SK-N-SH treated with all-trans-retinoic acid at 6 μM for 48 hours (cell line): ENCODE measurements at regions not wholly inside any gene's neighbourhood (a gene's known extent, or its start where the extent isn't known, plus 50 kb on each side); places are given as distances from the start of the nearest gene placed in this dataset.

Experiments used
- ARNTL ChIP-seq: fragments of 450-650 bp; formaldehyde crosslinking; IDR thresholded peaks from 2 replicates; pipeline ENCODE4 v1.5.0; 2020; ENCODE audit warnings: low read depth, mild to moderate bottlenecking, moderate library complexity, borderline replicate concordance
- BACH2 ChIP-seq: fragments of 250-450 bp; sonication (Bioruptor Pico); IDR thresholded peaks from 2 replicates; pipeline ENCODE4 v1.9.0; 2021; ENCODE audit warnings: mild to moderate bottlenecking, borderline replicate concordance
- CREB5 ChIP-seq: fragments of 250-450 bp; sonication (Bioruptor Pico); IDR thresholded peaks from 2 replicates; pipeline ENCODE4 v1.5.1; 2020; ENCODE audit warnings: low read depth, mild to moderate bottlenecking, moderate library complexity
- GLIS3 ChIP-seq: fragments of 250-450 bp; sonication (Bioruptor Pico); IDR thresholded peaks from 2 replicates; pipeline ENCODE4 v1.5.0; 2020; ENCODE audit warnings: mild to moderate bottlenecking, moderate library complexity
- PATZ1 ChIP-seq: fragments of 250-450 bp; sonication (Bioruptor Pico); IDR thresholded peaks from 2 replicates; pipeline ENCODE4 v1.8.0; 2020; ENCODE audit warnings: mild to moderate bottlenecking, moderate library complexity, borderline replicate concordance
- POU6F1 ChIP-seq: fragments of 250-450 bp; sonication (Bioruptor Pico); IDR thresholded peaks from 2 replicates; pipeline ENCODE4 v1.8.0; 2021; ENCODE audit warnings: low read depth, mild to moderate bottlenecking, moderate library complexity, borderline replicate concordance
- RARB ChIP-seq: fragments of 250-450 bp; sonication (Bioruptor Pico); IDR thresholded peaks from 2 replicates; pipeline ENCODE4 v1.8.0; 2021; ENCODE audit warnings: mild to moderate bottlenecking, moderate library complexity
- SNAI2 ChIP-seq: fragments of 250-450 bp; sonication (Bioruptor Pico); IDR thresholded peaks from 2 replicates; pipeline ENCODE4 v1.5.0; 2020; ENCODE audit warnings: mild to moderate bottlenecking, moderate library complexity
- TOX ChIP-seq: fragments of 250-450 bp; sonication (Bioruptor Pico); IDR thresholded peaks from 2 replicates; pipeline ENCODE4 v1.8.0; 2021; ENCODE audit warnings: mild to moderate bottlenecking, moderate library complexity, borderline replicate concordance
- TSHZ2 ChIP-seq: fragments of 250-450 bp; sonication (Bioruptor Pico); IDR thresholded peaks from 2 replicates; pipeline ENCODE4 v1.5.0; 2020; ENCODE audit warnings: mild to moderate bottlenecking, moderate library complexity
- ZFP3 ChIP-seq: fragments of 250-450 bp; sonication (Bioruptor Pico); IDR thresholded peaks from 2 replicates; pipeline ENCODE4 v1.5.0; 2020; ENCODE audit warnings: mild to moderate bottlenecking, moderate library complexity
- ZFP30 ChIP-seq: fragments of 450-650 bp; formaldehyde crosslinking; IDR thresholded peaks from 2 replicates; pipeline ENCODE4 v1.5.0; 2022; ENCODE audit warnings: mild to moderate bottlenecking, moderate library complexity
- ZNF70 ChIP-seq: fragments of 450-650 bp; formaldehyde crosslinking; IDR thresholded peaks from 2 replicates; pipeline ENCODE4 v1.5.0; 2020; ENCODE audit warnings: mild to moderate bottlenecking, moderate library complexity

GRCh38 chr2:220673151-220673874 is 898.8 kb downstream of the EPHA4 start:
- TF ChIP-seq CREB5 (CRISPR knock-in tag) (no peak), PATZ1 (CRISPR knock-in tag) (no peak), RARB (no peak), BACH2 (CRISPR knock-in tag) (no peak), ARNTL (CRISPR knock-in tag) (no peak), ZFP3 (CRISPR knock-in tag) (no peak), GLIS3 (CRISPR knock-in tag) (no peak), TSHZ2 (CRISPR knock-in tag) (no peak), POU6F1 (CRISPR knock-in tag) (no peak), ZFP30 (CRISPR knock-in tag) (no peak), TOX (no peak), SNAI2 (CRISPR knock-in tag) (no peak), ZNF70 (CRISPR knock-in tag) (no peak)
